GM23248 (cell line): ENCODE measurements at regions not wholly inside any gene's neighbourhood (a gene's known extent, or its start where the extent isn't known, plus 50 kb on each side); places are given as distances from the start of the nearest gene placed in this dataset.

Experiments used
- DNase-seq: peaks from one replicate; pipeline ENCODE4 v3.0.0-alpha.2; 2015
- H2AFZ ChIP-seq: fragments of 200-600 bp; sonication (generic); 2 replicates; pipeline ENCODE4 v1.6.1; 2016; ENCODE audit warnings: antibody characterized with exemption
- H3F3A ChIP-seq: fragments of 200-600 bp; sonication (generic); 2 replicates; pipeline ENCODE4 v1.6.1; 2016; ENCODE audit warnings: mild to moderate bottlenecking, antibody characterized with exemption, mixed run types; ENCODE audit not compliant: insufficient read depth
- H3K27ac ChIP-seq: fragments of 200-600 bp; sonication (generic); 2 replicates; pipeline ENCODE4 v1.5.1; 2016; ENCODE audit warnings: mild to moderate bottlenecking
- H3K27me3 ChIP-seq: fragments of 200-600 bp; sonication (generic); replicated peaks from 2 replicates; pipeline ENCODE4 v1.6.1; 2016; ENCODE audit warnings: mild to moderate bottlenecking; ENCODE audit not compliant: insufficient read depth
- H3K36me3 ChIP-seq: fragments of 200-600 bp; sonication (generic); 2 replicates; pipeline ENCODE4 v1.6.1; 2016; ENCODE audit warnings: low read depth, mild to moderate bottlenecking
- H3K4me1 ChIP-seq: fragments of 200-600 bp; sonication (generic); 2 replicates; pipeline ENCODE4 v1.6.1; 2016; ENCODE audit warnings: mild to moderate bottlenecking; ENCODE audit not compliant: insufficient read depth
- H3K4me2 ChIP-seq: fragments of 200-600 bp; sonication (generic); one replicate; pipeline ENCODE4 v1.6.1; 2016; ENCODE audit warnings: mild to moderate bottlenecking; ENCODE audit not compliant: unreplicated experiment
- H3K4me3 ChIP-seq: fragments of 200-600 bp; sonication (generic); 2 replicates; pipeline ENCODE4 v1.5.1; 2016; ENCODE audit warnings: mild to moderate bottlenecking
- H3K79me2 ChIP-seq: fragments of 200-600 bp; sonication (generic); 2 replicates; pipeline ENCODE4 v1.6.1; 2016; ENCODE audit warnings: mild to moderate bottlenecking; ENCODE audit not compliant: insufficient read depth
- H3K9ac ChIP-seq: fragments of 200-600 bp; sonication (generic); 2 replicates; pipeline ENCODE4 v1.6.1; 2016; ENCODE audit warnings: mild to moderate bottlenecking
- H3K9me2 ChIP-seq: fragments of 200-600 bp; sonication (generic); 2 replicates; pipeline ENCODE4 v1.6.1; 2016; ENCODE audit warnings: mixed run types, mild to moderate bottlenecking, moderate library complexity; ENCODE audit not compliant: insufficient read depth
- H3K9me3 ChIP-seq: fragments of 200-600 bp; sonication (generic); one replicate; pipeline ENCODE4 v1.6.1; 2017; ENCODE audit warnings: low read depth
- H4K20me1 ChIP-seq: fragments of 200-600 bp; sonication (generic); 2 replicates; pipeline ENCODE4 v1.6.0; 2016; ENCODE audit not compliant: insufficient read depth
- EZH2 ChIP-seq: fragments of 200-600 bp; sonication (generic); IDR thresholded peaks from 2 replicates; pipeline ENCODE4 v1.6.1; 2018; ENCODE audit warnings: antibody characterized with exemption, mild to moderate bottlenecking; ENCODE audit not compliant: insufficient read depth, poor library complexity, severe bottlenecking
- EZH2phosphoT487 ChIP-seq: fragments of 200-600 bp; sonication (generic); IDR thresholded peaks from 2 replicates; pipeline ENCODE4 v1.6.1; 2018; ENCODE audit warnings: antibody characterized with exemption, moderate library complexity, mild to moderate bottlenecking, low read depth; ENCODE audit not compliant: insufficient read depth
- WGBS, 2 experiments: methylation state at CpG; one replicate each; pipeline ENCODE4 v1.1.6; 2015 to 2017; ENCODE audit warnings: low lambda C conversion rate in 2 of 2, low coverage in 1 of 2; ENCODE audit errors: missing lambda C conversion rate in 2 of 2; 5-methylcytosine and 5-hydroxymethylcytosine counted together
- in situ Hi-C: fragments of 300-500 bp; cut with MboI; formaldehyde crosslinking; loops from 2 replicates; pipeline ENCODE4 v1.15.0; 2020

DNA sequence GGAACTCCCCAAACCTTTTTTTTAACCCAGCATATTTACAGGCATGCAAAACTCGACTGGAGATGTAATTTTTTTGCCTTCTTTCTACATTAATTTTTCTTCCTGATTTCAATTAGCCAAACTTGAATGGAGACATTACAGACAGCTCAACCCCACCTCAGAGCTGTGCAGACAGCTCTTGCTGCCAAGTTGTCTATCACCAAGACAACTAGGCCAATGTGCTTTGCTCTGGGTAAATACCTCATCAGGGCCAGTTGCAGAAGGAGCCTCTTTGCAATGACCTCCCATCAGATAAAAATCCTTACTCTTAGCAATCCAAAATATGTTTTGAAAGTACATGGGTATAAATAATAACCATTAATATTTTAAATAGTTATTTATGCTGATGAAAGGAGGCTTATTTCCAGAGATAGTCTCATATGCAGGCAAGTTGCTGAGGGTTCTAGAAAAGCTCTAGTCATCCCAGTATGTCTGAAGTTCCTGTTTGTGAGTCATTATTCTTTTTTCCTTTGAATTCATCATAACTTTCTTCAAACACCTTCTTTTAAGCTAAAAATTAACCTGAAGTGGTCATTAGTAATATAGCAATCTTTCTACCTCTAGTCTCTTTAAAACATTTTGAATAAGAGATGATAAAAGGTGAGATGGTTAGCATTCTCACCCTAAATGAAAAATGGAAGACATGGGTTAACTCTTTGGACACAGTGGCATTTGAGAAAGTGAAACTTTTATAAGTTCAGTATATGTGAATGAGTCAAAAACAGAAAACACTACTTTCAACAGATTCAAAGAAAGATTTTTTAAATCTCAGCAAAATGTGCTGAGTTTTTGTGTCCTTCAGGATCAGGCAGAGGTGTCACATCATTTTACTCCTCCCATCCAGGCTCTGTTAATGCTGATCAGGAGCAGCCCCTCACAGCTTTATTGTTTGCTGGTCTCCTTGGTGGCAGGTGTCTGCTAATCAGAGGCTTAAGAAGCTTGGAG is 475.5 kb upstream of the FGF16 start:
- in situ Hi-C loops = no loop called here
- 0 to 7% methylated on average over 1 of the region's 1 CpG for WGBS, 2 experiments
- DNase-seq = no peak

DNA sequence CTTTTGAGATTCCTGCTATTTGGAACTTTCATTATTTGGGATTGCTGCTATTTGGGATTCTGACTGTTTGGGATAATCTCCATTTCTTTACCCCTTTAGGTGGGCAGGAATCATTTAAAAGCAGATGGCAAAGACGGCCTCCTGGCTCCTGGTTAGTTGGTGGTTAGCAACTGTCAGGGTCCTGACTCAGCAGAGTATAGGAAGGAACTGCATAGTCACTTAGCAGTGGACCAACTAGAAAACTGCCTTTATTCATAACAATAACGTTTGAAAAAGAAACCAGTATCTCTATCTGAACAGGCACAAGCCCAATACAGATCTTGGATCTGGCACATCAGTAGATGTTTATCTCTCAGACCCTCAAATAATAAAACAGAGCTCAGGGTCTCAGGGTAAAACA is 469.7 kb upstream of the FGF16 start:
- Histone ChIP-seq H3K36me3 (no peaks in the 10 kb centered on the region), H3K4me1 (no peaks in the 10 kb centered on the region), H3K9me3 (no peaks in the 10 kb centered on the region), H3K4me3 (no peak overlapping the region), H3K9ac (no peak overlapping the region), H4K20me1 (no peaks in the 10 kb centered on the region), H3K27me3 (no peaks in the 10 kb centered on the region), H3K27ac (no peak overlapping the region), H3K79me2 (no peaks in the 10 kb centered on the region), H3K4me2 (no peak overlapping the region), H3K9me2 (no peaks in the 10 kb centered on the region), H3F3A (no peaks in the 10 kb centered on the region), H2AFZ (no peak overlapping the region)
- 0 to 6% methylated on average over 2 of the region's 2 CpGs for WGBS, 2 experiments
- in situ Hi-C loops = no loop called here
- no peak for DNase-seq
- no peak for TF ChIP-seq EZH2phosphoT487
- no peak for TF ChIP-seq EZH2

More for the DNA sequence above, 475.5 kb upstream of the FGF16 start:
- Histone ChIP-seq H3K4me3 (no peak overlapping the region), H4K20me1 (no peaks in the 10 kb centered on the region), H3K36me3 (no peaks in the 10 kb centered on the region), H2AFZ (no peak overlapping the region), H3K4me2 (no peak overlapping the region), H3K4me1 (no peaks in the 10 kb centered on the region), H3F3A (no peaks in the 10 kb centered on the region), H3K27ac (no peak overlapping the region), H3K79me2 (no peaks in the 10 kb centered on the region), H3K9ac (no peak overlapping the region), H3K9me3 (no peaks in the 10 kb centered on the region), H3K27me3 (no peaks in the 10 kb centered on the region), H3K9me2 (no peaks in the 10 kb centered on the region)
- TF ChIP-seq EZH2phosphoT487 = no peak
- TF ChIP-seq EZH2 = no peak

- in situ Hi-C loops = no loop called here
- no peaks in the 10 kb centered on the region for H4K20me1 ChIP-seq
- H3K36me3 ChIP-seq = no peaks in the 10 kb centered on the region
- H3K9ac ChIP-seq = no peak overlapping the region
- H3F3A ChIP-seq = no peaks in the 10 kb centered on the region
- no peaks in the 10 kb centered on the region for H3K9me3 ChIP-seq
- no peaks in the 10 kb centered on the region for H3K9me2 ChIP-seq
- DNase-seq = no peak
- H3K4me1 ChIP-seq = no peaks in the 10 kb centered on the region
- no peaks in the 10 kb centered on the region for H3K27me3 ChIP-seq
- no peaks in the 10 kb centered on the region for H3K79me2 ChIP-seq
- H2AFZ ChIP-seq = no peak overlapping the region
- no peak overlapping the region for H3K4me2 ChIP-seq
- no peak overlapping the region for H3K4me3 ChIP-seq
- TF ChIP-seq EZH2 = no peak
- no peak for TF ChIP-seq EZH2phosphoT487
- WGBS, 2 experiments = 20 to 22% methylated on average over 3 to 4 of the region's 4 CpGs
- no peak overlapping the region for H3K27ac ChIP-seq
Measured at GRCh38 chrX:76987381-76987780, 459.8 kb upstream of the FGF16 start.

DNA sequence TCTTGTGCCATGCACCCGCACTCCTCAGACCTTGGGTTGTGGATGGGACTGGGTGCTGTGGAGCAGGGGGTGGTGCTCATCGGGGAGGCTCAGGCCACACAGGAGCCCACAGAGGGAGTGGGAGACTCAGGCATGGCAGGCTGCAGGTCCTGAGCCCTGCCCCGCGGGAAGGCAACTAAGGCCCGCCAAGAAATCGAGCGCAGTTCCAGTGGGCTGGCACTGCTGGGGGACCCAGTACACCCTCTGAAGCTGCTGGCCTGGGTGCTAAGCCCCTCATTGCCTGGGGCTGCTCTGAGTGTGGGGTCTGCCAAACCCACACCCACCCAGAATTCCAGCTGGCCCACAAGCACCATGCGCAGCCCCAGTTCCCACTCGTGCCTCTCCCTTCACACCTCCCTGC is 450.5 kb upstream of the FGF16 start:
- H3K27ac ChIP-seq = no peak overlapping the region
- 43 to 88% methylated on average over 1 to 3 of the region's 9 CpGs for WGBS, 2 experiments
- no peak overlapping the region for H3K4me3 ChIP-seq
- H4K20me1 ChIP-seq = no peaks in the 10 kb centered on the region
- TF ChIP-seq EZH2 = no peak
- TF ChIP-seq EZH2phosphoT487 = no peak
- DNase-seq = no peak
- no peak overlapping the region for H2AFZ ChIP-seq
- no peaks in the 10 kb centered on the region for H3K9me3 ChIP-seq
- in situ Hi-C loops = no loop called here
- no peaks in the 10 kb centered on the region for H3K4me1 ChIP-seq
- no peaks in the 10 kb centered on the region for H3K9me2 ChIP-seq
- no peak overlapping the region for H3K9ac ChIP-seq
- no peaks in the 10 kb centered on the region for H3F3A ChIP-seq
- no peaks in the 10 kb centered on the region for H3K79me2 ChIP-seq
- no peaks in the 10 kb centered on the region for H3K27me3 ChIP-seq
- H3K36me3 ChIP-seq = no peaks in the 10 kb centered on the region
- H3K4me2 ChIP-seq = no peak overlapping the region
